ENCODE measurements at regions not wholly inside any gene's neighbourhood (a gene's known extent, or its start where the extent isn't known, plus 50 kb on each side); places are given as distances from the start of the nearest gene placed in this dataset.

DNA sequence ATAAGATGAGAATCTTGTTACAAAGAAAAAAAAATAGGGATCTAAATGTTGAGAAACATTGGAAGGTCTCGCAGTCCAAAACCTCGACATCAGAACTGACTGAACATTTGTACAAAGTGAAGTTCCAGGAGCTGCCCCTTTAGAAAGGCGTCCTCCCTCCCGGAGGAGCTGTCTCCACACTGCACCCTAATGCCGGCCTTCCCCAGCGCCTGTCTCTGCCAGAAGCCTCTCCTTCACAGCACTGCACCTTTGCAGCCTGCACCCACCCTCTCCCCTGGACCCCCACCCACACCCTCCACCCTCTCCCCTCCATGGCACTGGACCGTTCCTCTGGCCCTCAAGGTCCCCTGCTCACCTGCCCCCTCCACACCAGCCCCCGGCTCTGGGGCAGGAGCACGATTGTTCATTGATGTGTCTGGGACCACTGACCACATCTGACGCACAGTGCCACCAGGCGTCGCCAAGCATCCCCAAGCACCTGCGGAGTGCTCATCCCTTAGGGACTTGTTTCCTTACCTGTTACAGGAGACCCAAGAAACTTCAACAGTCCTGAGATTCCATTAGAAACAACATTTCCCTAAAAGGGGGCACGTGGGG lies 90.3 kb upstream of the SNTG2 start:
- TF ChIP-seq, protein P1, sequence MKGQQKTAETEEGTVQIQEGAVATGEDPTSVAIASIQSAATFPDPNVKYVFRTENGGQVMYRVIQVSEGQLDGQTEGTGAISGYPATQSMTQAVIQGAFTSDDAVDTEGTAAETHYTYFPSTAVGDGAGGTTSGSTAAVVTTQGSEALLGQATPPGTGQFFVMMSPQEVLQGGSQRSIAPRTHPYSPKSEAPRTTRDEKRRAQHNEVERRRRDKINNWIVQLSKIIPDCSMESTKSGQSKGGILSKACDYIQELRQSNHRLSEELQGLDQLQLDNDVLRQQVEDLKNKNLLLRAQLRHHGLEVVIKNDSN (IDR thresholded peaks at IDR 0.05), result no peak
- no peak for TF ChIP-seq ZBTB7A (IDR thresholded peaks at IDR 0.05; ENCODE audit: low read depth)
- TF ChIP-seq TAF1 (IDR thresholded peaks at IDR 0.05; ENCODE audit: low read depth), result no peak
- no peak for TF ChIP-seq CREB1 (IDR thresholded peaks at IDR 0.05; ENCODE audit: low read depth)
- TF ChIP-seq CEBPB (IDR thresholded peaks at IDR 0.05), result no peak
- TF ChIP-seq EGR1 (IDR thresholded peaks at IDR 0.05), result no peak
- no peak for TF ChIP-seq NFIC (IDR thresholded peaks at IDR 0.05)
- TF ChIP-seq, protein P2, sequence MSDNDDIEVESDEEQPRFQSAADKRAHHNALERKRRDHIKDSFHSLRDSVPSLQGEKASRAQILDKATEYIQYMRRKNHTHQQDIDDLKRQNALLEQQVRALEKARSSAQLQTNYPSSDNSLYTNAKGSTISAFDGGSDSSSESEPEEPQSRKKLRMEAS (IDR thresholded peaks at IDR 0.05), result no peak
- TF ChIP-seq TCF12 (IDR thresholded peaks at IDR 0.05; ENCODE audit: low read depth), result no peak
- TF ChIP-seq TEAD4 (IDR thresholded peaks at IDR 0.05), result no peak
- no peak for TF ChIP-seq EP300 (IDR thresholded peaks at IDR 0.05; ENCODE audit: borderline replicate concordance)
- TF ChIP-seq FOXM1 (IDR thresholded peaks at IDR 0.05; ENCODE audit: borderline replicate concordance, low read depth), result no peak
- TF ChIP-seq, protein P3, sequence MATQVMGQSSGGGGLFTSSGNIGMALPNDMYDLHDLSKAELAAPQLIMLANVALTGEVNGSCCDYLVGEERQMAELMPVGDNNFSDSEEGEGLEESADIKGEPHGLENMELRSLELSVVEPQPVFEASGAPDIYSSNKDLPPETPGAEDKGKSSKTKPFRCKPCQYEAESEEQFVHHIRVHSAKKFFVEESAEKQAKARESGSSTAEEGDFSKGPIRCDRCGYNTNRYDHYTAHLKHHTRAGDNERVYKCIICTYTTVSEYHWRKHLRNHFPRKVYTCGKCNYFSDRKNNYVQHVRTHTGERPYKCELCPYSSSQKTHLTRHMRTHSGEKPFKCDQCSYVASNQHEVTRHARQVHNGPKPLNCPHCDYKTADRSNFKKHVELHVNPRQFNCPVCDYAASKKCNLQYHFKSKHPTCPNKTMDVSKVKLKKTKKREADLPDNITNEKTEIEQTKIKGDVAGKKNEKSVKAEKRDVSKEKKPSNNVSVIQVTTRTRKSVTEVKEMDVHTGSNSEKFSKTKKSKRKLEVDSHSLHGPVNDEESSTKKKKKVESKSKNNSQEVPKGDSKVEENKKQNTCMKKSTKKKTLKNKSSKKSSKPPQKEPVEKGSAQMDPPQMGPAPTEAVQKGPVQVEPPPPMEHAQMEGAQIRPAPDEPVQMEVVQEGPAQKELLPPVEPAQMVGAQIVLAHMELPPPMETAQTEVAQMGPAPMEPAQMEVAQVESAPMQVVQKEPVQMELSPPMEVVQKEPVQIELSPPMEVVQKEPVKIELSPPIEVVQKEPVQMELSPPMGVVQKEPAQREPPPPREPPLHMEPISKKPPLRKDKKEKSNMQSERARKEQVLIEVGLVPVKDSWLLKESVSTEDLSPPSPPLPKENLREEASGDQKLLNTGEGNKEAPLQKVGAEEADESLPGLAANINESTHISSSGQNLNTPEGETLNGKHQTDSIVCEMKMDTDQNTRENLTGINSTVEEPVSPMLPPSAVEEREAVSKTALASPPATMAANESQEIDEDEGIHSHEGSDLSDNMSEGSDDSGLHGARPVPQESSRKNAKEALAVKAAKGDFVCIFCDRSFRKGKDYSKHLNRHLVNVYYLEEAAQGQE (IDR thresholded peaks at IDR 0.05; ENCODE audit: low read depth), result no peak
- no peak for TF ChIP-seq YY1 (IDR thresholded peaks at IDR 0.05; ENCODE audit: low read depth)
- no peak for TF ChIP-seq RAD21 (IDR thresholded peaks at IDR 0.05; ENCODE audit: low read depth)

DNA sequence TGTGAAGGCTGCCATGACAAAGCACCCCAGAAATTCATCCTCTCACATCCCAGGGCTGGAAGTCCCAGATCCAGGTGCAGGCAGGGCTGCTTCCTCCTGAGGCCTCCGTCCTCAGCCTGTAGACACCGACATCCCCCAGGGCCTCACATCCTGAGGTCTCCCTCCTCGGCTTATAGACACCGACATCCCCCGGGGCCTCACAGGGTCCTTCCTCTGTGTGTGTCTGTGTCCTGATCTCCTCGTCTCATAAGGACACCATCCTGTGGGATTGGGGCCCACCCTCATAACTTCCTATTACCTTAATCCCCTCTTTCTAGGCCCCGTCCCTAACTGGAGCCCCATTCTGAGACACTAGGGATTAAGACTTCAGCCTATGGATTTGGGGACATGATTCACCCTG lies 92.0 kb upstream of the SNTG2 start:
- TF ChIP-seq RAD21 (IDR thresholded peaks at IDR 0.05; ENCODE audit: low read depth) (no peak), YY1 (IDR thresholded peaks at IDR 0.05; ENCODE audit: low read depth) (no peak), EGR1 (IDR thresholded peaks at IDR 0.05) (no peak), FOXM1 (IDR thresholded peaks at IDR 0.05; ENCODE audit: borderline replicate concordance, low read depth) (no peak), CEBPB (IDR thresholded peaks at IDR 0.05) (no peak), ZBTB7A (IDR thresholded peaks at IDR 0.05; ENCODE audit: low read depth) (no peak), TAF1 (IDR thresholded peaks at IDR 0.05; ENCODE audit: low read depth) (no peak), TCF12 (IDR thresholded peaks at IDR 0.05; ENCODE audit: low read depth) (no peak), CREB1 (IDR thresholded peaks at IDR 0.05; ENCODE audit: low read depth) (no peak)
- TF ChIP-seq, protein P1 (IDR thresholded peaks at IDR 0.05), result no peak

DNA sequence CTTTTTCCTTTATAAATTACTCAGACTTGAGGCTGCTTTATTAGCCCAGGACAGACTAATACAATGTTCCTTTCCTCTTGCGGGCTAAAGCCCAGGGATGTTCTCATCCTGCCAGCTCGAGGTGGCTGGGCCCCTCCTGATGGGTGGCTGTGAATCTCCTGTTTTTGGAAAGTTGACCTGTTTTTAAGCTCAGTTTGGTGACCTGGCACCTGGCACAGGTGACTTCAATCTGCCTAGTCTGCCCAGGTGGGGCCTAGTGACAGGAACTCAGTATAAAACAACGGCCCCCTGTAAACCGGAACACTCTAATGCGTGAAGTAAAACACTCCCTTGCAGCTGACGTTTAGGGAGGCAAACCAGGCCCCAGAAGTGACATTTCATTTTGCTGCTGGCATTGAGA lies 92.7 kb upstream of the SNTG2 start:
- TF ChIP-seq YY1 (IDR thresholded peaks at IDR 0.05; ENCODE audit: low read depth) (no peak), ZBTB7A (IDR thresholded peaks at IDR 0.05; ENCODE audit: low read depth) (no peak), NFIC (IDR thresholded peaks at IDR 0.05) (no peak), TAF1 (IDR thresholded peaks at IDR 0.05; ENCODE audit: low read depth) (no peak), RAD21 (IDR thresholded peaks at IDR 0.05; ENCODE audit: low read depth) (no peak), TEAD4 (IDR thresholded peaks at IDR 0.05) (no peak), EGR1 (IDR thresholded peaks at IDR 0.05) (no peak), CREB1 (IDR thresholded peaks at IDR 0.05; ENCODE audit: low read depth) (no peak), CEBPB (IDR thresholded peaks at IDR 0.05) (no peak), EP300 (IDR thresholded peaks at IDR 0.05; ENCODE audit: borderline replicate concordance) (no peak), FOXM1 (IDR thresholded peaks at IDR 0.05; ENCODE audit: borderline replicate concordance, low read depth) (no peak), TCF12 (IDR thresholded peaks at IDR 0.05; ENCODE audit: low read depth) (no peak)
- TF ChIP-seq, protein P1 (IDR thresholded peaks at IDR 0.05), result no peak
- TF ChIP-seq, protein P3 (IDR thresholded peaks at IDR 0.05; ENCODE audit: low read depth), result no peak
- TF ChIP-seq, protein P2 (IDR thresholded peaks at IDR 0.05), result no peak

DNA sequence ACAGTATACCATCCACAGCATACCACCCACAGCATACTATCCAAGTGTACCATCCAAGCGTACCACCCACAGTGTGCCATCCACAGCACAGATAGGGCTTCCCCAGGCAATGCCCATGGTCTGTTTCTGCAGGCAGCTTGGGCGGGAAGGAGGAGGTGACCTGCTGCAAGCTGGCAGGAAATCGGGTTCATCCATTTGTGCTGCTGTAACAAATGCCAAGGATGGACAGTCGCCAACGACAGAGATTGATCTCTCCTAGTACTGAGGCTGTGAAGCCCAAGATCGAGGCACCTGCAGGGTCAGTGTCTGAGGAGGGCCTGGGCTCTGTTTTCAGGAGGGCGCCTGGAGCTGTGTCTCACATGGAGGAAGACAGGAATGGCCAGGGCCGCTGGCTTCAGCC lies 93.6 kb upstream of the SNTG2 start:
- TF ChIP-seq TAF1 (IDR thresholded peaks at IDR 0.05; ENCODE audit: low read depth) (no peak), FOXM1 (IDR thresholded peaks at IDR 0.05; ENCODE audit: borderline replicate concordance, low read depth) (no peak), TEAD4 (IDR thresholded peaks at IDR 0.05) (no peak), NFIC (IDR thresholded peaks at IDR 0.05) (no peak)
- TF ChIP-seq, protein P3 (IDR thresholded peaks at IDR 0.05; ENCODE audit: low read depth), result no peak
